BJ (cell line): ENCODE measurements at regions not wholly inside any gene's neighbourhood (a gene's known extent, or its start where the extent isn't known, plus 50 kb on each side); places are given as distances from the start of the nearest gene placed in this dataset.

Experiments
- CTCF ChIA-PET: fragments of 350-600 bp; formaldehyde crosslinking; extraction: SDS; loops from one replicate; lab custom pipeline; 2021; ENCODE audit warnings: antibody characterized with exemption, inconsistent platforms; lab: Yijun Ruan, JAX
- POLR2A ChIA-PET: fragments of 300-600 bp; sonication (Branson Sonifier 250); formaldehyde crosslinking; extraction: SDS; loops from one replicate; lab custom pipeline; 2021; ENCODE audit warnings: antibody characterized with exemption; lab: Charles Lee
- DNase-seq: peaks from one replicate; pipeline ENCODE4 v3.0.0-alpha.2; 2011; ENCODE audit warnings: low read depth
- H3K27me3 ChIP-seq: 2 replicates; pipeline ENCODE4 v1.6.0; 2011; ENCODE audit warnings: low read length; ENCODE audit not compliant: control insufficient read depth, insufficient read depth
- H3K36me3 ChIP-seq: 2 replicates; pipeline ENCODE4 v1.5.1; 2011; ENCODE audit warnings: low read length; ENCODE audit not compliant: control insufficient read depth, insufficient read depth
- H3K4me3 ChIP-seq: 2 replicates; pipeline ENCODE4 v1.5.1; 2011; ENCODE audit warnings: low read depth, mild to moderate bottlenecking, control low read depth, low read length
- TF ChIP-seq, protein P1 (sequence below): IDR thresholded peaks from 2 replicates; pipeline ENCODE4 v1.5.1; 2011; ENCODE audit warnings: low read depth, mild to moderate bottlenecking, control low read depth, inconsistent platforms, low read length, moderate library complexity; ENCODE audit not compliant: insufficient read depth

- ChIA-PET POLR2A (no interaction called here), CTCF (interaction anchor here (1.2 kb wide), 1 partner anchor 301 kb away, joined by 3 read pairs; no protein-coding TSS in a partner anchor)
- Histone ChIP-seq H3K4me3 (no peak overlapping the region), H3K27me3 (peaks cover 1% of the 10 kb centered on the region; the same call in 1 of the 2 replicates), H3K36me3 (no peaks in the 10 kb centered on the region)
- TF ChIP-seq, protein P1, sequence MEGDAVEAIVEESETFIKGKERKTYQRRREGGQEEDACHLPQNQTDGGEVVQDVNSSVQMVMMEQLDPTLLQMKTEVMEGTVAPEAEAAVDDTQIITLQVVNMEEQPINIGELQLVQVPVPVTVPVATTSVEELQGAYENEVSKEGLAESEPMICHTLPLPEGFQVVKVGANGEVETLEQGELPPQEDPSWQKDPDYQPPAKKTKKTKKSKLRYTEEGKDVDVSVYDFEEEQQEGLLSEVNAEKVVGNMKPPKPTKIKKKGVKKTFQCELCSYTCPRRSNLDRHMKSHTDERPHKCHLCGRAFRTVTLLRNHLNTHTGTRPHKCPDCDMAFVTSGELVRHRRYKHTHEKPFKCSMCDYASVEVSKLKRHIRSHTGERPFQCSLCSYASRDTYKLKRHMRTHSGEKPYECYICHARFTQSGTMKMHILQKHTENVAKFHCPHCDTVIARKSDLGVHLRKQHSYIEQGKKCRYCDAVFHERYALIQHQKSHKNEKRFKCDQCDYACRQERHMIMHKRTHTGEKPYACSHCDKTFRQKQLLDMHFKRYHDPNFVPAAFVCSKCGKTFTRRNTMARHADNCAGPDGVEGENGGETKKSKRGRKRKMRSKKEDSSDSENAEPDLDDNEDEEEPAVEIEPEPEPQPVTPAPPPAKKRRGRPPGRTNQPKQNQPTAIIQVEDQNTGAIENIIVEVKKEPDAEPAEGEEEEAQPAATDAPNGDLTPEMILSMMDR = no peak
- DNase-seq = no peak
Observed at GRCh38 chr6:168942646-168943045, 311.0 kb downstream of the THBS2 start.

- Histone ChIP-seq H3K4me3 (no peak overlapping the region), H3K36me3 (no peaks in the 10 kb centered on the region), H3K27me3 (peaks cover 1% of the 10 kb centered on the region; the same call in 1 of the 2 replicates)
- ChIA-PET POLR2A (no interaction called here), CTCF (no interaction called here)
- TF ChIP-seq, protein P1 = no peak
- DNase-seq = no peak
Observed at GRCh38 chr6:168941036-168941435, 312.6 kb downstream of the THBS2 start.

GRCh38 chr6:168939796-168940195, 313.9 kb downstream of the THBS2 start:
- H3K4me3 ChIP-seq = no peak overlapping the region
- H3K27me3 ChIP-seq = peaks cover 1% of the 10 kb centered on the region; the same call in 1 of the 2 replicates
- no peaks in the 10 kb centered on the region for H3K36me3 ChIP-seq
- POLR2A ChIA-PET = no interaction called here
- TF ChIP-seq, protein P1 = no peak
- DNase-seq = no peak
- CTCF ChIA-PET = no interaction called here

DNA sequence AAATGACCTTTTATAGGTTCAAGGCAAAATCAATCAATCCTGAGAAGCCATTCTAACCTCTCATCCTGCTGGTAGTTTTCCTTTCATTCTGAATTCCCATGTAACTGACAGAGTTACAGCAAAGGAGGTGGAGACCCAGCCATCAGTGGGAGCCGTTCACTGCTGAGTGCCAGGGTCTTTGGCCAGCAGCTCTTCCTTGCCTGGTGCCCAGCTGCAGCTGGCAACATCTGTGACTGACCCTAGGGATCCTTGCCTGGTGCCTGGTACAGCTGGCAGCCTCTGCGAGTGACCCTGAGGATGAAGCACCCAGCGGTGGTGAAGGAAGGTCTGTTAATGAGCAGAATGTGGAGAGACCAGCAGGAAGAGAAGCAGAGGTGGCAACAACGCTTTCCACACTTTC, 314.6 kb downstream of the THBS2 start:
- POLR2A ChIA-PET = no interaction called here
- no peak overlapping the region for H3K4me3 ChIP-seq
- DNase-seq = no peak
- peaks cover 1% of the 10 kb centered on the region; the same call in 1 of the 2 replicates for H3K27me3 ChIP-seq
- TF ChIP-seq, protein P1 = no peak
- CTCF ChIA-PET = interaction anchor here (1.2 to 1.6 kb wide), 2 partner anchors 17 to 18 kb away, joined by 3 read pairs; no protein-coding TSS in a partner anchor
- H3K36me3 ChIP-seq = no peaks in the 10 kb centered on the region

GRCh38 chr6:168938546-168938945, 315.1 kb downstream of the THBS2 start:
- H3K36me3 ChIP-seq = no peaks in the 10 kb centered on the region
- no peak overlapping the region for H3K4me3 ChIP-seq
- TF ChIP-seq, protein P1 = no peak
- ChIA-PET CTCF (interaction anchor here (1.2 to 1.6 kb wide), 2 partner anchors 17 to 19 kb away, joined by 3 read pairs; no protein-coding TSS in a partner anchor), POLR2A (no interaction called here)
- peaks cover 1% of the 10 kb centered on the region; the same call in 1 of the 2 replicates for H3K27me3 ChIP-seq
- no peak for DNase-seq
